HG03097 (cell line): ENCODE measurements at regions not wholly inside any gene's neighbourhood (a gene's known extent, or its start where the extent isn't known, plus 50 kb on each side); places are given as distances from the start of the nearest gene placed in this dataset.
"Not testable (repeated sequence)": the region's sequence is repeated elsewhere in the genome, so short reads cannot be mapped to it uniquely, and the experiment has no call there.

ENCODE experiments used
- ATAC-seq: cut with Tn5 transposase; IDR thresholded peaks from one replicate; pipeline ENCODE4 v1.9.1; 2021; ENCODE audit not compliant: unreplicated experiment, low FRiP score

- ATAC-seq: no peak
These were observed 90.5 kb upstream of the EGFL6 start for GRCh38 chrX:13478740-13479451.

DNA sequence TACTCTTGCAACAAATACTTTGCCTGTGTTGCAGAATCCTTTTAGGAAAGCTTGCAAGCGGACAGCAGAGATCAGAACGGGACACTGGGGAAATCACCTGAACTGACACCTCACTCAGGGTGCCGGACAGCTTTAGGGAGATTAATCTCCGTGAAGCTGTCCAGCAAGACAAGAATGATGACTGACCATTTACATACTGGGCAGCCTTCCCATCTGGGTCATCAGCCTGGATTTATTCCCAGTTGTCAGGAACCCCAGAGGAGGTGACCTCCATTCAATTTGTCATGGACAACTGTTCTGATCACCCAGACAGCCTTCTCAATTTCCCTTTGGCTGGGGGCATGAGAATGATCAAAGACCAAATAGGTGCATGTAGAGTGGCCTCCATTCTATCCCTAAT, 93.0 kb upstream of the EGFL6 start:
- no peak for ATAC-seq

DNA sequence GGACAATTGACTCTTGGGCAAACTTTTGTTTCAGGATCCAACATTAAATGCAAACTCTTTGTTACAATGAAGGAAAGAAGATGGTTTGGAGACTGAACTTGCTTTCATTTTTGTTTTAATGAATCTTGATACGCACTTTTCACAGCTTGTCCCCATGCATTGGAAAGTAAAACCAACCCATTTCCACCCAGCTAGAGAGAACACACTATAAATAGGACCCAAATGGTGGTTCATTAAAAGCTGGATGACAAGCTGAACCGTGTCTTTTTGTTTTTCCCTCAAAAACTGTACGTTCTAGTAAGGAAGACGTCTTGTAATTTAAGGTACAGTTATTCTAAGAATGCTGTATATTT, 95.3 kb upstream of the EGFL6 start:
- ATAC-seq: peak; percentile 40

GRCh38 chrX:13473442-13474163, 95.8 kb upstream of the EGFL6 start:
- peak; percentile 57 for ATAC-seq

DNA sequence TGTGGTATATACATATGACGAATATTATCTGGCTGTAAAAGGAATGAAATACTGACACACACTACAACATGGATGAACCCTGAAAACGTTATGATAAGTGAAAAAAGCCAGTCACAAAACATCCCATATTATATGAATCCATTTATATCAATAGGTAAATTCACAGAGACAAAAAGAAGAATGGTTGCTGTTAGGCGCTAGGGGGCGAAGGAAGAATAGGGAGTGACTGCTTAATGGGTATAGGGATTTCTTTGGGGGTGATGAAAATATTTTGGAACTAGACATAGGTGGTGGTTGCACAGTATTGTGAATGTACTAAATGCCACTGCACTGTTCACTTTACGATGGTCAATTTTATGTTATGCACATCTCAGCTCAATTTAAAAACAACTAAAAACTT, 96.4 kb upstream of the EGFL6 start:
- no peak for ATAC-seq

DNA sequence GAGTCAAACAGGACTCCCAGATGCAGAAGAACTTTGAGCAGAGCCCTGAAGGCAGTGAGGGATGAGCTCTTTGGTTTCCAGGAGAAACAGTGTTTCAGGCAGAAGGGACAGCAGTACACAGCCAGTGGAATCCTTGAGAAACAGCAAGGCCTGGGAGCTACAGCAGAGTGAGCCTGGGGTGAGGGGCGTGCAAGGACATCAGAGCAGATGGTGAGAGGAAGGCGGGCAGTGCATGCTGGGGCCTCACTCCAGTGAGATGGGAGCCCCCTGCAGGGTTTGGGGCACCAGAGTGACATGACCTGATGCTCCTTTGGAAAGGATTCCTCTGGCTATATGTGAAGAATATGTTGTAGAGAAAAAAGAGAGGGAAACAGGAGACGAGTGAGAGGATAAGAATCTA, 98.1 kb upstream of the EGFL6 start:
- ATAC-seq: no peak

DNA sequence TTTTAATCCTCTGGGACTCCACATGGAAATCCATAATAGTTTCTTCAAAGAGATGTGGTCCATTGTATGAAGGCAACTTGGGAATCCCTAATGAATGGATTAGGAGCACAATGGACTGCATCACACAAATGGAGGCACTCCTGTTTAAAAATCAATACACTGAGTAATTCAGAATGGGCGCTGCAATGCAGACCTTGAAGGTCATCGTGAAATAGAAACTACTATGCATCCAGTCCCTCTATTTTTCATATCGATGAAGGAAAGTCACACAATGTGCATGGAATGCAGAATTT, 98.8 kb upstream of the EGFL6 start:
- no peak for ATAC-seq

- ATAC-seq: no peak
These were observed 99.3 kb upstream of the EGFL6 start for GRCh38 chrX:13469963-13470684.

GRCh38 chrX:13468096-13468495, 101.3 kb upstream of the EGFL6 start:
- ATAC-seq: no peak

- ATAC-seq: no peak
These were observed 102.2 kb upstream of the EGFL6 start for GRCh38 chrX:13467243-13467642.

- ATAC-seq: no peak
These were observed 104.7 kb upstream of the EGFL6 start for GRCh38 chrX:13464599-13465275.

DNA sequence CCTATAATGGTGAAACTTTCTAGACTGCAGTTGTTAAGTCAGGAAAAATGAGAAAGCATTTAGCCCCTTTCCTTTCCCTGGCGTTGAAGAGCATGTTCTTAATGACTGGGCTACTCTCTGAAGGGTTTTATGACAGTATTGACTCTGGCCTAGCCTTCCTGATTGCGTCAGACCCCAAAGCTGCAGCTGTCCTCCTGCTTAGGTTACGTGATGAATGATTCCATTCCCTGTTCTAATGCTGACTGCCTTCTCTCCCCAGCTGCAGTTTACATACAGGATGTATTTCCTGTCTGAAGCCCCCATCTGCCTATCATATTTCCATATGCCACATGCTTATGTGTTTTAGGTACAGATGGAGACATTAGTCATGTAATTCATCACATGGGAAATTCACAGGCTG, 105.8 kb upstream of the EGFL6 start:
- no peak for ATAC-seq

DNA sequence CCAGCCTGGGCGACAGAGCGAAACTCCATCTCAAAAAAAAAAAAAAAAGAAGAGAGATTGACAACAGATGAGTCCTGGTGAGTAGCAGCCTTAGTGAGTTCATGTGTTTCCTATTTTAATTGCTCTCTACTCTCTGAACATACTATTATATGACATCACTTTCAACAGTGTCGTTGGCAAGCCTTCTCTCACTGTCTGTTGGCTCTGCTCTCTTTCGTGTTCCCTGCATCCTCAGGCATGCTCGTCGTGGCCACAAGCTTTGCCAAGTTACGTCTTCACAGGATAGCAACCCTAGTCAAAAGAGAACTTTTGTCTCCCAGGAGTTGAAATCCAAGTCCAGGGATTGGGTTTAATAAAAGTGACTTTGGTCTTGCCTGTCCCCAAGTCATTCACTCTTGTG, 117.1 kb upstream of the EGFL6 start:
- no peak for ATAC-seq

GRCh38 chrX:13449441-13449840, 120.0 kb upstream of the EGFL6 start:
- ATAC-seq: no peak

DNA sequence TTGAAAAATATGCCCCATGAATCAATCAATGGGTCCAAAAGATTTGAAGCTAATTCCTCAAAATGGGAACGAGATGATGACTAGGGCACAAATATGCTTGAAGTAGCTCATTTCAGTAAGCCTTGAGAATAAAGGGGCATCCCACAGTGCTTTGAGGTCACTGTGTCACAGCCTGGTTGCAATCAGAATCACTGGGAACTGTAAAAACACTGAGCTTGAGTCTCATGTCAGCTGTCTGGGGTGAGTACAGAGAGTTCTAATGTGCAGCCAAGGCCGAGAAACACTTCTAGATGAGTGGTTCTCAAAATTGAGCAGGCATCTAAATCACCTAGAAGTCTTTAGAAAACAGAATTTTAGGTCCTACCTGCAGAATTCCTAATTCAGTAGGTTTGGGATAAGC, 120.5 kb upstream of the EGFL6 start:
- ATAC-seq: no peak

DNA sequence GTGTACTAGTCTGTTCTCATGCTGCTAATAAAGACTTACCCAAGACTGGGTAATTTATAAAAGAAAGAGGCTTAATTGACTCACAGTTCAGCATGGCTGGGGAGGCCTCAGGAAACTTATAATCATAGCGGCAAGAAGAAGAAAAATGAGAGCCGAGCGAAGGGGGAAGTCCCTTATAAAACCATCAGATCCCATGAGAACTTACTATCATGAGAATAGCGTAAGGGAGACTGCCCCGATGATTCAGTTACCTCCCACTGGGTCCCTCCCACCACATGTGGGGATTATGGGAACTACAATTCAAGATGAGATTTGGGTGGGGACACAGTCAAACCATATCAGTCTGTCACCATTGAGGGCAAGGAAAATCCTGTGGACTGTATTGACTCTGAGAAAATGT, 121.8 kb upstream of the ATXN3L start:
- not testable (repeated sequence) for ATAC-seq

- no peak for ATAC-seq
These were observed 120.3 kb upstream of the ATXN3L start for GRCh38 chrX:13440176-13440575.

DNA sequence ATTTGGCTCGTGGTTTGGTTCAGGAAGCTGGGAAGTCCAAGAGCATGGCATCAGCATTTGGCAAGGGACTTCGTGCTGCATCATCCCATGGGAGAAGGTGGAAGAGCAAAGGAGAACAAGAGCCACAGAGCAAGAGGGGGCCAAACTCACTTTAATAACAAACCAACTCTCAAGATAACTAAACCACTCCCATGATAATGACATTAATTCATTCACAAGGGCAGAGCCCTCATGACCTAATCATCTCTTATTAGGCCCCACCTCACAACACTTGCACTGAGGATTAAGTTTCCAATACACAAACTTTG, 113.4 kb upstream of the ATXN3L start:
- no peak for ATAC-seq

DNA sequence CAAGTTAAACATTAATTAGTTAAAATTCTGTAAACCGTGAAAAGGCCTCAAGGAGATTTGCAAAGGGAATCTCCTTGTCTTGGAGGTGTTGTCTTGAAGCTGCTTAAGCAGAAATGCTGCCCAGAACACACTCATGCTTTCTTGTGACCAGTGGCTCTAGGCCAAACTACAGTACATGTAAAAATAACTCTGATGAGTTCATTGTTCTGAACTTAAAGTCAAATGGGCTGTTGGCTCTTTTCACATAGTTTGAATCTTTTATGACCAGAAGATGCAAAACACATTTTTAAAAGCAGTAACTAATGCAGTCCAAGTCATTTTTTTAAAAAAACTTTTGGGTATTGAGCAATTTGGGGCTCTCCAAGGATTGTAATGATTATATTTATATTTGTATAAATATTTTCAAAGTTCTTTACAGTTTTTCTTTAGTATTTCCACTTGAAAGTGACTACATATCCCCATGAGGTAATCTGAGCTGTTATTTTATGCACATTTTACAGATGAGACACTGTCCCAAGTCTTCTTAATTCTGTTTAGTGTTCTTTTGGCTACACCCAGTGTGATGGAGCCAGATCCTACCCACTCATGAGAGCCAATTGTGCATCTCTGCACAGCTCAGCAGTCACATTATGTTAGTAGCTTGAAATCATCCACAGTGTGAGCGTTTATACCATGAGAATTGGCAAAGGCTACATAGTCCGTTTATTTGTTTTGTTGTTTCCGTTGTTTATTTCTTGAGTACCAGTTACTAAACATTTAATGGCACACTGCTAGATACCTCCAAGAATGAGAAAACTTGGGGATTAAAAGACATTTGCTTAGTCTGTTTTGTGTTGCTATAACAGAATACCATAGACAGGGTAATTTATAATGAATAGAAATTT, 112.8 kb upstream of the ATXN3L start:
- no peak for ATAC-seq

GRCh38 chrX:13430136-13430827, 110.4 kb upstream of the ATXN3L start:
- ATAC-seq: no peak
